GM12892 (cell line): ENCODE measurements at regions not wholly inside any gene's neighbourhood (a gene's known extent, or its start where the extent isn't known, plus 50 kb on each side); places are given as distances from the start of the nearest gene placed in this dataset.

Experiments
- POLR2A ChIP-seq: IDR thresholded peaks from 2 replicates; pipeline ENCODE4 v1.6.1; 2011; ENCODE audit warnings: low read depth, low read length, control low read depth
- POLR2AphosphoS5 ChIP-seq: IDR thresholded peaks from 2 replicates; pipeline ENCODE4 v1.6.1; 2011; ENCODE audit warnings: low read depth, low read length, control low read depth
- TAF1 ChIP-seq: IDR thresholded peaks from 2 replicates; pipeline ENCODE4 v1.6.1; 2011; ENCODE audit warnings: low read depth, mild to moderate bottlenecking, control low read depth, low read length, borderline replicate concordance

GRCh38 chr9:105908069-105908468, 213.7 kb downstream of the TMEM38B start:
- no peak for TF ChIP-seq POLR2A
- no peak for TF ChIP-seq TAF1
- TF ChIP-seq POLR2AphosphoS5, result no peak
